Stimulated activated naive CD8-positive, alpha-beta T cell treated with anti-CD3 and anti-CD28 coated beads, Interleukin-15, Interleukin-2, amounts not matched to agents 100 ng/mL and 50 ng/mL, for 24 hours (primary cell): ENCODE measurements at regions not wholly inside any gene's neighbourhood (a gene's known extent, or its start where the extent isn't known, plus 50 kb on each side); places are given as distances from the start of the nearest gene placed in this dataset.
"Not testable (repeated sequence)": the region's sequence is repeated elsewhere in the genome, so short reads cannot be mapped to it uniquely, and the experiment has no call there.

Experiments
- H3K27ac Mint-ChIP-seq: one replicate; pipeline ENCODE4 v1.8.0; 2021; ENCODE audit warnings: mild to moderate bottlenecking, mixed read lengths
- H3K27me3 Mint-ChIP-seq: one replicate; pipeline ENCODE4 v1.8.0; 2021; ENCODE audit warnings: mixed read lengths
- H3K36me3 Mint-ChIP-seq: one replicate; pipeline ENCODE4 v1.8.0; 2021; ENCODE audit warnings: low read depth, mixed read lengths
- H3K4me1 Mint-ChIP-seq: one replicate; pipeline ENCODE4 v1.8.0; 2021; ENCODE audit warnings: low read depth, mixed read lengths
- H3K4me3 Mint-ChIP-seq: one replicate; pipeline ENCODE4 v1.8.0; 2021; ENCODE audit warnings: mild to moderate bottlenecking, mixed read lengths
- H3K9me3 Mint-ChIP-seq: one replicate; pipeline ENCODE4 v1.8.0; 2021; ENCODE audit warnings: mixed read lengths

DNA sequence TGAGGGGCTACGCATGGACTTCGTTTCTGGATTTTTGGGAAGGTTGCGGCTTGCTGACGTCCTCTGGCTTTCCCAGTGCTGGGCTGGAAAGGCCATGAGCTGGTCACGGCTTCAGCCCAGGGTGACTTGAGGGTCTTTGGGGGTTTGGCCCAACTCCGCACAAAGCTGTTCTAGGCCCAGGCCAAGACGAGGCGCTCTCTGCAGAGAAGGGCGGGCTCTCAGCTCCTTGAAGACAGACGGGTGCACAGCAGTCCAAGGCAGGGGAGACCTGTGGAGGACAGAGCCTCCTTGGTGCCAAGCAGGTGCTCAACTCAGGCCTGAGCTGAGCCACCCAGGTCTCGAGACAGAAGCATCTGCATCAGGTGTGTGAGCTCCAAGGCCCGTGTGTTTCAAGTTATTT is 1003.7 kb downstream of the BRD1 start:
- peaks cover 4% of the 10 kb centered on the region for H3K27me3 Mint-ChIP-seq
- no peaks in the 10 kb centered on the region for H3K4me1 Mint-ChIP-seq
- H3K4me3 Mint-ChIP-seq = no peak overlapping the region
- H3K27ac Mint-ChIP-seq = no peak overlapping the region
- H3K9me3 Mint-ChIP-seq = no peaks in the 10 kb centered on the region
- H3K36me3 Mint-ChIP-seq = no peaks in the 10 kb centered on the region

- no peak overlapping the region for H3K4me3 Mint-ChIP-seq
- no peaks in the 10 kb centered on the region for H3K9me3 Mint-ChIP-seq
- H3K27ac Mint-ChIP-seq = no peak overlapping the region
- H3K36me3 Mint-ChIP-seq = no peaks in the 10 kb centered on the region
- no peaks in the 10 kb centered on the region for H3K4me1 Mint-ChIP-seq
- H3K27me3 Mint-ChIP-seq = peaks cover 4% of the 10 kb centered on the region
These were observed 1005.1 kb downstream of the BRD1 start for GRCh38 chr22:48822278-48823233.

- Mint-ChIP-seq H3K36me3 (no peaks in the 10 kb centered on the region), H3K4me3 (no peak overlapping the region), H3K9me3 (no peaks in the 10 kb centered on the region), H3K27ac (no peak overlapping the region), H3K4me1 (no peaks in the 10 kb centered on the region), H3K27me3 (peaks cover 4% of the 10 kb centered on the region)
These were observed 1005.9 kb downstream of the BRD1 start for GRCh38 chr22:48821727-48822126.

DNA sequence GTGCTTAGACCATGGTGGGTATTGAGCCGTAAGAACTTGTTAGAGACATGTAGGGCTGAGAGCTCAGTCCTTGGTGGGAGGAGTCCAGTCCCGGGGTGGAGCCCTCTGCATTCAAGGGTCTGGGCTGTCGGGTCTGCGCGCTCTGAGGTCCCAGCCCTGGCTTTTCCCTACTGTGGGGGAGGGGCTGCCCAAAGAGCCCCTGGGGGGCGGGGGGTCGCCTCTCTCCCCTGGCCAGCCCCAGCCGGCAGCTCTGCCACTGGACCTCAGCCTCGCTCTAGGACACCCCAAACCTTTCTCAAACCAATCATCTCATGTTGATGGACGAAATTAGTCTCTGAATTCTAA is 1006.4 kb downstream of the BRD1 start:
- H3K4me1 Mint-ChIP-seq = no peaks in the 10 kb centered on the region
- no peak overlapping the region for H3K27ac Mint-ChIP-seq
- H3K27me3 Mint-ChIP-seq = peaks cover 4% of the 10 kb centered on the region
- no peak overlapping the region for H3K4me3 Mint-ChIP-seq
- H3K36me3 Mint-ChIP-seq = no peaks in the 10 kb centered on the region
- no peaks in the 10 kb centered on the region for H3K9me3 Mint-ChIP-seq

GRCh38 chr22:48820481-48821345 is 1007.0 kb downstream of the BRD1 start:
- Mint-ChIP-seq H3K27me3 (peaks cover 4% of the 10 kb centered on the region), H3K9me3 (no peaks in the 10 kb centered on the region), H3K36me3 (no peaks in the 10 kb centered on the region), H3K4me1 (no peaks in the 10 kb centered on the region), H3K4me3 (no peak overlapping the region), H3K27ac (no peak overlapping the region)

DNA sequence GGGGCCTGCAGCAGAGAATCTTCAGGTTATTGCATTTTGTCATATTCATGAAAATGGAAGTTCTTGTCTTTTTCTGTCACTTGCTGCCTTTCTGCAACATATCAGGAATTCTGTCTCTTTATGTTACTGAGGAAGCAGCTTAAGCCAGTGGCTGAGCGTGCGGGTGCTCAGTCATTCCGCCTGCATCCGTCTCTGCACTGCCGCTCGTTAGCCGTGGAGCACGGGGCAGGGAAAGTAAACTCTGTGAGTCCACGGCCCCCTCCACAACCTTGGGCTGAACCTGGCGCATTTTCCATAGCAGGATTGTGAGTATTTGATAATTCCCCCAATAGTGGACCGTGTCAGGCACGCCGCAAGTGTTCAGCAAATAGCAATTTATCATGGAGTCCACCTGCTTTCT is 1007.7 kb downstream of the BRD1 start:
- Mint-ChIP-seq H3K4me3 (no peak overlapping the region), H3K9me3 (no peaks in the 10 kb centered on the region), H3K27me3 (peaks cover 4% of the 10 kb centered on the region), H3K36me3 (no peaks in the 10 kb centered on the region), H3K4me1 (no peaks in the 10 kb centered on the region), H3K27ac (no peak overlapping the region)

DNA sequence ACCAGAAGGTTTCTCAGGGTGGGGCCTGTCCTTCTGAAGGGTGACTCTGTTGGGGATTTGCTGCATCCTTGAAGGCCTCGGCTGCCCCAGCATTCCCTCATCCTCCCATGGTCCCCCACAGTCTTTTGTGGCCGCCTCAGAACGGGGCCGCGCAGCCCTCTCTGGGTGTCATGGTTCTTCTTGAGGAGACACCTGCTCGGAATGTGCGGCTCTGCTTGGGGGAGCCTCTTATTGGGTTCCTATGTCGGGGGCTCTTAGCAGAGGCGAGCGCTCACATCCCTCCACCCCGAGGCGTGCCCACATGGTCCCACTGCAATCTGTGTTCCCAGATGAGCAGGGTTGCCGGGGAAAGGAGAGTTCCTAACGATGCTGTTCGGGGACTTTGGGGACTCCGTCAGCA is 1008.4 kb downstream of the BRD1 start:
- Mint-ChIP-seq H3K4me3 (no peak overlapping the region), H3K4me1 (no peaks in the 10 kb centered on the region), H3K27me3 (no peaks in the 10 kb centered on the region), H3K36me3 (no peaks in the 10 kb centered on the region), H3K9me3 (no peaks in the 10 kb centered on the region), H3K27ac (no peak overlapping the region)

GRCh38 chr22:48817491-48817890 is 1010.2 kb downstream of the BRD1 start:
- not testable (repeated sequence) for H3K4me1 Mint-ChIP-seq, H3K27ac Mint-ChIP-seq, H3K27me3 Mint-ChIP-seq, H3K9me3 Mint-ChIP-seq, H3K4me3 Mint-ChIP-seq, H3K36me3 Mint-ChIP-seq

DNA sequence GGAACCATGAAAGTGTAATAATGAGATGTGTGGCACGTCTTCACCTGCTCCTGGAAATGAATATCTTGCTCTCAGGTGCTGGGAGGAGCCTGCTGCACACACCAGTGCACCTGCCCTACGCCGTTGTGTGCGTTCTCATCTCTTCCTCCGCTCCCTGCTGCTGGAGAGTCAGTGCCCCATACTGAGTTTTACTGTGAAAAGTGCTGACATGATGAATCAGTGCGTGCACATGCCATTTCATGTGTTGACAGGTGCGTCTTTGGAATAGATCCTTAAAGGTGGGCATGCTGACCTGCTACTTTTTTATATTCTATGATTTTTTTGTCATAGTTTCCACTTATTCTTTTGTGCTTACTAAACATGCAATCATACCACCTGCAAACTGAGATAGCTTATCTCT is 1015.8 kb downstream of the BRD1 start:
- Mint-ChIP-seq H3K4me3 (no peak overlapping the region), H3K9me3 (no peaks in the 10 kb centered on the region), H3K4me1 (no peaks in the 10 kb centered on the region), H3K36me3 (no peaks in the 10 kb centered on the region), H3K27me3 (no peaks in the 10 kb centered on the region), H3K27ac (no peak overlapping the region)

GRCh38 chr22:48808038-48808960 is 1019.4 kb downstream of the BRD1 start:
- Mint-ChIP-seq H3K4me3 (no peak overlapping the region), H3K4me1 (no peaks in the 10 kb centered on the region), H3K27me3 (no peaks in the 10 kb centered on the region), H3K9me3 (no peaks in the 10 kb centered on the region), H3K27ac (no peak overlapping the region), H3K36me3 (no peaks in the 10 kb centered on the region)

DNA sequence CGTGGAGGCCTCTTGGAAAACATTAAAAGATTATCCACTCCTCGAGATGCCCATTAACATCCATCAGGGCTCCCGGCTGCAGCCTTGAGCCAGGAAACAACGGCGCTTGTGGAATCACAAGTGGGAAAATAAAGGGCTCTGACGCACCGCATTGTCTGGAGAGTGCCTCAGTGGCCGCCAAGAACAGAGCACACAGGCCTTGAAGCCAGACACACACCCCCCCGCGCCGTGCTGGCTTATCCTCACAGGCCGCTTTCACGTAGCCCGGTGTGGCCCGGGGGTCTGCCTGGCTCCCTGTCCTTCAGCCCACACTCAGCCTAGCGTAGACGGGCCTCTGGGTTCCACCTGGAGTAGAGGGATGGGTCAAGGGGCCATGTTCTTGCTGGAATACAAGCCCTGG is 1020.5 kb downstream of the BRD1 start:
- no peaks in the 10 kb centered on the region for H3K27me3 Mint-ChIP-seq

GRCh38 chr22:48806227-48806781 is 1021.4 kb downstream of the BRD1 start:
- no peak overlapping the region for H3K4me3 Mint-ChIP-seq

More for the DNA sequence above, 1020.5 kb downstream of the BRD1 start:
- H3K4me3 Mint-ChIP-seq = no peak overlapping the region
- H3K9me3 Mint-ChIP-seq = no peaks in the 10 kb centered on the region
- H3K27ac Mint-ChIP-seq = no peak overlapping the region
- no peaks in the 10 kb centered on the region for H3K36me3 Mint-ChIP-seq
- H3K4me1 Mint-ChIP-seq = no peaks in the 10 kb centered on the region

DNA sequence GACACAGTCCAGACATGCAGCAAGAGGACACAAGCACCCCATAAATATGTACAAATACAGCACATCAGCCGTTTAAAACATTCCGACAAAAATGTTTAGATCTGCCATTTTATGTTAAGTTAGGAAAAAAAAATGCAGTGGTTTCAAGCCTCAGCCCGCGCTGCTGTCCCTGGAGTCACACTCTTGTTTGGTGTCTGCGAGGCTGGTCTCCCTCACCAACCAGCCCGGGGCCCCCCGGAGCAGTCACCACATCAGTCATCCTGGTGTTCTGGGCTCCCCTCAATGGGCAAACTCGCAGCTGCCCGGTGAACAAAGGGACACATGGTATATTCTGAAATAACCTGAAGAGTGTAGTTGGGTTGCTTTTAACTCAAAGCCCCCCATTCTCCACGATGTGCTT is 1022.2 kb downstream of the BRD1 start:
- Mint-ChIP-seq H3K27ac (no peak overlapping the region), H3K4me3 (no peak overlapping the region), H3K9me3 (no peaks in the 10 kb centered on the region), H3K4me1 (no peaks in the 10 kb centered on the region), H3K36me3 (no peaks in the 10 kb centered on the region), H3K27me3 (no peaks in the 10 kb centered on the region)

More at GRCh38 chr22:48806227-48806781, 1021.4 kb downstream of the BRD1 start:
- H3K4me1 Mint-ChIP-seq = no peaks in the 10 kb centered on the region
- no peaks in the 10 kb centered on the region for H3K27me3 Mint-ChIP-seq
- no peaks in the 10 kb centered on the region for H3K36me3 Mint-ChIP-seq
- H3K9me3 Mint-ChIP-seq = no peaks in the 10 kb centered on the region
- H3K27ac Mint-ChIP-seq = no peak overlapping the region

- Mint-ChIP-seq H3K27ac (no peak overlapping the region), H3K27me3 (no peaks in the 10 kb centered on the region), H3K4me3 (no peak overlapping the region), H3K9me3 (no peaks in the 10 kb centered on the region), H3K36me3 (no peaks in the 10 kb centered on the region), H3K4me1 (no peaks in the 10 kb centered on the region)
These were observed 1022.8 kb downstream of the BRD1 start for GRCh38 chr22:48804811-48805301.
